ENCODE measurements at regions not wholly inside any gene's neighbourhood (a gene's known extent, or its start where the extent isn't known, plus 50 kb on each side); places are given as distances from the start of the nearest gene placed in this dataset.

- WGBS (ENCODE audit: missing lambda C conversion rate): 77% methylated on average over 2 of the region's 2 CpGs
- POLR2A ChIA-PET: no interaction called here
- Histone ChIP-seq H3K4me1 (peaks cover 27% of the 10 kb centered on the region), H3K27ac (0 out of 6 replicates have a peak overlapping the region, but pooled peaks of 1 of the 2 experiments have one; percentile 40), H3K4me2 (peak overlapping the region; percentile 47), H3K9me3 (no peaks in the 10 kb centered on the region), H3K4me3 (no peak overlapping the region)
- DNase-seq (ENCODE audit: low read depth in 1 of 2, low spot score in 1 of 2) (no peak), FAIRE-seq (no peak), ATAC-seq (no peak)
- CTCF ChIA-PET: interaction anchor here (1.9 kb wide), 1 partner anchor 10 kb away, joined by 6 read pairs; no protein-coding TSS in a partner anchor
- TF ChIP-seq TP53 (CRISPR knock-in tag; IDR thresholded peaks at IDR 0.05): no peak
Measured at GRCh38 chr15:39145854-39146625, 434.8 kb upstream of the THBS1 start.

GRCh38 chr15:39149636-39150150 is 431.2 kb upstream of the THBS1 start:
- no peak overlapping the region for H3K4me2 ChIP-seq

GRCh38 chr15:39151545-39151944 is 429.3 kb upstream of the THBS1 start:
- TF ChIP-seq MYC (IDR thresholded peaks at IDR 0.05; ENCODE audit: borderline replicate concordance, low read length) (no peak), JUN (IDR thresholded peaks at IDR 0.05) (no peak), EHF (CRISPR knock-in tag; IDR thresholded peaks at IDR 0.05) (no peak), TP53 (CRISPR knock-in tag; IDR thresholded peaks at IDR 0.05) (no peak), HOXA7 (CRISPR knock-in tag; IDR thresholded peaks at IDR 0.05) (no peak), NFE2L2 (conservative IDR thresholded peaks at IDR 0.05; ENCODE audit: low read length) (no peak), KDM5A (IDR thresholded peaks at IDR 0.05) (no peak), E2F6 (IDR thresholded peaks at IDR 0.05; ENCODE audit: borderline replicate concordance, low read depth) (no peak), GATA3 (IDR thresholded peaks at IDR 0.05; ENCODE audit: borderline replicate concordance) (no peak), MAFK (IDR thresholded peaks at IDR 0.05; ENCODE audit: partially characterized antibody) (no peak), PBX3 (IDR thresholded peaks at IDR 0.05) (no peak), CHD2 (IDR thresholded peaks at IDR 0.05; ENCODE audit: low read length, partially characterized antibody) (no peak), ESRRA (IDR thresholded peaks at IDR 0.05; ENCODE audit: borderline replicate concordance, low read length) (no peak)
- Histone ChIP-seq H3K4me2 (no peak overlapping the region), H3K4me3 (no peak overlapping the region), H3K27ac (peak overlapping the region in 1 of 2 experiments; percentile 22; a peak in 1 of 6 replicates), H3K9me3 (no peaks in the 10 kb centered on the region), H3K4me1 (peaks cover 24% of the 10 kb centered on the region)
- POLR2A ChIA-PET: no interaction called here
- no peak for ATAC-seq
- CTCF ChIA-PET: interaction anchor here (1.5 kb wide), 1 partner anchor 9 kb away, joined by 4 read pairs; no protein-coding TSS in a partner anchor
- no peak for FAIRE-seq
- no peak for DNase-seq (ENCODE audit: low read depth in 1 of 2, low spot score in 1 of 2)
- WGBS (ENCODE audit: missing lambda C conversion rate): 65% methylated on average over 2 of the region's 2 CpGs

More at GRCh38 chr15:39149636-39150150, 431.2 kb upstream of the THBS1 start:
- peaks cover 38% of the 10 kb centered on the region for H3K4me1 ChIP-seq
- DNase-seq (ENCODE audit: low read depth in 1 of 2, low spot score in 1 of 2): no peak
- no peak for FAIRE-seq
- TF ChIP-seq PBX3 (IDR thresholded peaks at IDR 0.05): no peak
- no peak for TF ChIP-seq MAX (IDR thresholded peaks at IDR 0.05)
- no peak for TF ChIP-seq POLR2A (IDR thresholded peaks at IDR 0.05; ENCODE audit: low read length)
- no peak for TF ChIP-seq ZC3H11A (IDR thresholded peaks at IDR 0.05)
- no peak for TF ChIP-seq JUNB (IDR thresholded peaks at IDR 0.05)
- no peak for TF ChIP-seq BCL3 (IDR thresholded peaks at IDR 0.05)
- no peak for TF ChIP-seq HMGXB4 (CRISPR knock-in tag; IDR thresholded peaks at IDR 0.05; ENCODE audit: borderline replicate concordance)
- POLR2A ChIA-PET: no interaction called here
- CTCF ChIA-PET: interaction anchor here (0.6 kb wide), 1 partner anchor 306 kb away, joined by 3 read pairs; no protein-coding TSS in a partner anchor
- no peaks in the 10 kb centered on the region for H3K9me3 ChIP-seq
- H3K4me3 ChIP-seq: no peak overlapping the region
- no peak overlapping the region for H3K27ac ChIP-seq
- ATAC-seq: no peak
- 87% methylated on average over 1 of the region's 1 CpG for WGBS (ENCODE audit: missing lambda C conversion rate)

Data from A549 (cell line).